ENCODE measurements at regions not wholly inside any gene's neighbourhood (a gene's known extent, or its start where the extent isn't known, plus 50 kb on each side); places are given as distances from the start of the nearest gene placed in this dataset.

DNA sequence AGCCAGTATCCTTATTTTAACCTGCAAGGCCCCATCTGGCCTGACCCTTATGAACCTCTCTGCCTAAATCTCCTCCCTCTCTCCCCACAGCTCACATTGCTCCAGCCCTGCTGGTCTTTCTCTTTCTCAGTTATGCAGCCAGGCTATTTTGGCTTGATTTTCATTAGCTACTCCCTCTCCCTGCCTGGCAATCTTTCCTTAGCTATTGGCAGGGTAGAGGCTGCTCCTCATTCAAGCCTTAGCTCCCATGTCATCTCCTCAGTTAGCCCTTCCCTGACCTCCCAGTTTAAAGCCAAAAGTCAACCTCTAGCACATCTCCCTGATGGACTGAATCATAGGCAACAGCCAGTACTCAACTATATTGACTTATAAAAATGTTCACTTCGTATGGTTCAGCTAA is 214.4 kb upstream of the CELF2 start:
- DNase-seq (ENCODE audit: low spot score): no peak

DNA sequence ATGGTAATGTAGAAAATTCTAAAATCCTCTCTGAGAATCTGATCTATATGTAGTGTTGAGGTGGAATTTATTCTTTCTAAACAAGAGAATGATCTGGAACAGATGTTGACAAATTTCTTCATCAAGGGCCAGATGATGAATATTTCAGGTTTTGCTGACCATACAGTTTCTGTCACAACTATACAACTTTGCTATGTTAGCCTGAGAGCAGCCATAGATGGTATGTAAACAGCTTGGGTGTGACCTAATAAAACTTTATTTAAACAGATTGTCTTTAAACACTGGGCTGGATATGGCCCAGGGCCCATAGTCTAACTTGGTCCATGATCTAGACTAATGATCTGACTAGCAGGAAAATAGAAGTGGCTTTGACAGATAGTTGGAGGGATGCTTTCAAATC is 213.6 kb upstream of the CELF2 start:
- DNase-seq (ENCODE audit: low spot score): no peak

DNA sequence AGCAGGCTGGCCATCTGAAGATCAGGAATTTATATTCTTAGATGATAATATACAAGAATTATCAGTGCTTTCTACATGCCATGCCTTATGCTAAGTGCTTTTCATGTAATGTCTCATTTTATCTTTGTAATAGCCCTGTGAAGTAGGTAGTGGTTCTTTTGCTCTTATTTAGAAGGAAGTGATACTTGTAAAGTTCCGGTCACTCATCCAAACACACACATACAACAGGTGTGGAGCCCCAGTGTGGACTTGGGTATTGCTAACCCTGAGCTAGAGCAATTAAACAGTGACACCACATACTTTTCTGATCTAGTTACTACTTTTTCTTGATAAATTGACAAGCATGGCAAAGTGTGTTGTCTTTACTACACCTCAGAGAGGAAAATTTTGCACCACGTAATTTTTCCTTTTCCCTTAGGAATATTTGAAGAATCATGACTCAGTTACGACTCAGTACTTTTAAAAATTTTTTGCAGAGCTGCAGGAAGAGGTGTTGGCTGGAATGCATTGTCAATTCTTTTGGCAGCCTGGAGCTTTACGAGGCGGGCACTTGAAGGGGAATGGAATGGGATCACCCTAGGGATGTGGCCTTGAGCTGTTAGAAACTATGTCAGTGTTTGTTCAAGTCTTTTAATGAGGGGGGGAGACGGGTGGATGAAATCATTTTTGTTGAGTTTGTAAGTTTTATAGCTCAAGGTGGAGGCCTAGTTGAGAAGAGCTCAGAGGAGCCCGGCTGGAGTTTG is 212.5 kb upstream of the CELF2 start:
- DNase-seq (ENCODE audit: low spot score): no peak

DNA sequence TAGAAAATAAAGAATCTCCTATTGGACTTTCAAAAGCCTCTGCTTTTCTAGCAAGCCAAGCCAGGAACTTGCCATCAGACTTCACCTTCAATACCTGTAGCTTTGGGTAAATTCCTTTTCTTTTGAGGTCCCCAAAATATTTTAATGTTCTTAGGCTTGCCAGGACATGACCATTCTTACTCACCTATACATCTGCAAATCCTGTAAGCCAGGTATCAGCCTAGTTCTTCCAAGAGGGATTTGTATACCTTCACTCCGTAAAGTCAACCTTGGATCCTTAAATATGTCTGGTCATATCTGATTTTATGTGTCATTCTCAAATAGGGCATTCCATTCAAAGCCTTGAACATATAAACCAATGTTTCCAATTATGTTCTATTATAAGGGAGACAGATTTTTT is 210.6 kb upstream of the CELF2 start:
- DNase-seq (ENCODE audit: low spot score): no peak

DNA sequence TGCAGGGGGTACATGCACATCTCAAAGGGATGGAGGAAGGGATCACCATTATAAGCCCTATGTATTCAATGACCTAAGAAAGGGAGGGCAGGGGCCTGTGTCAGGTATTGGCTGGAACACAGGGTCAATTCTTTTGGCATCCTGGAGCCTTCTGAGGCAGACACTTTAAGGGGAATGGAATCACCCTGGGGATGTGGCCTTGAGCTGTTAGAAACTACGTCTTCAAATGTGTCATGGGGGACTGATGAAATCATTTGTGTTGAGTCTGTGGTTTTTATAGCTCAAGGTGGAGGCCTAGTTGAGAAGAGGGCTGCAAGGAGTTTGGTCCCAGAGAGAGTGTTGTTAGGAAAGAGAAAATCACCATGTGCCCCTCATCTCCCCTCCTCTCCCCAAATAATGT is 206.1 kb upstream of the CELF2 start:
- DNase-seq (ENCODE audit: low spot score): no peak

DNA sequence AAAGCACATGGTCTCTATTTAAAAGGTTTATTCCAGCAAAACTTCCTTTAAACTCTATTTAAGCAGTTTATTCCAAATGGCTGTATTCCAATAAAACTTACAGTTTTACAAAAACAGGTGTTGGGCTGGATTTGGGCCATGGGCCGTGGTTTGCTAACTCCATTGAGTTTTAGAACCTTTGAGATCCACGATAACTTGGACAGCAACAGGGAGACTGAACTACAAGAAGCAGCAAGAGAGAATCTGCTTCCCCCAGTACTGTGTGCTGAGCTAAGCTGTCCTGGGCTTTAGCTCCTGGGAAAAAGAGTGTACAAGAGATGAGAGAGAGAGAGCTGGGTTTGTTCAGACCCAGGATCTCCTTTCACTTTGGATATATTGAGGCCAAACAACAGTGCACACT is 204.0 kb upstream of the CELF2 start:
- DNase-seq (ENCODE audit: low spot score): no peak

DNA sequence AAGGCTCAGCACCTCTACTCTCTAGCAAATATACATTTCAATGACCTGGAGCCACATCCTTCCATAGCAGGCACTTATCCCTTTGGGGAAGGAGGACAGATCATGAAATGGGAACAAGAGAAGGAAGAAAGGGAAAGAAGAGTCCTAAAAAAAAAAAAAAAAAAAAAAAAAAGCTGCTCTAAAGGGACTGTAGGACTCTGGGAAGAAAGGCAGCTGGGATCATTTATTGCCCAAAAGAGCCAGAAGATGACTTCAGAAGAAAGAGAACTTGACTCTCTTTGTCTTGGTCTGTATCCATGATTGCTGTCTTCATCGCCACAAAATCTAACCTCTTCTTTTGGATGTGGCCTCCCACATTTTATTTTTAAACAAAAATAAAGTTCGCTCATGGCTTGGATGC is 203.6 kb upstream of the CELF2 start:
- no peak for DNase-seq (ENCODE audit: low spot score)

GRCh38 chr10:10816447-10816846 is 201.2 kb upstream of the CELF2 start:
- no peak for DNase-seq (ENCODE audit: low spot score)

DNA sequence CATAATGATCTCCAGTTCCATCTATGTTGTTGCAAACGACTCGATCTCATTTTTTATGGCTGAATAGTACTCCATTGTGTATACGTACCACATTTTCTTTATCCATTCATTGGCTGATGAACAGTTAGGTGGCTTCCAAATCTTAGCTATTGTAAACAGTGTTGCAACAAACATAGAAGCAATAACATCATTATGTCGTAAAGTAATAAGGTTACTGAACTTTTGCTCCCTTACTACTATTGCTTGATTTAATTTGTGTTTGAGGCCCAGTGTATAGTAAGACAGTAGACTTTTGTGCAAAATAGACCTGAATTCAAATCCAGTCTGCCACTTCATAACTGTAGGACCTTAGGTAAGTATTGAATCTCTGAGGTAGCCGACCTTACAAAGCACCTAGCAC is 200.1 kb upstream of the CELF2 start:
- no peak for DNase-seq (ENCODE audit: low spot score)

DNA sequence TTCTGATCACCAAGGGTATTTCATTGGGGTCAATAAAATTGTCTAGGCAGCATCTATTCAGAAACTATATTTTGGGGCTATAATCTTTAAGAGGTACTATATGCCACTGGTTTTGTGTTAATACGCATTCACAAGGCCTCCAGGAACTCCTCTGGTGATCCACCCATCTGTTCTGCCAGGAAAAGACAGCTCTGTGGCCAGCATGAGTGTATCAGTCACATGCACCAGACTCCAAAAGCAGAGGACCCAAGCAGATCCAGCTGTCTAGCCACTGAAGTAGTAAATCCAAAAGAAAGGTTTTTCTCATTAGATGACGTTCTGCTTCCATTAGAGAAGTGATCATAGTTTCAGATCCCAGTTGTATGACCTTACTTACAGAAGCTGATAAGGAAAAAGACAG is 199.6 kb upstream of the CELF2 start:
- no peak for DNase-seq (ENCODE audit: low spot score)

GRCh38 chr10:10819206-10819856 is 198.3 kb upstream of the CELF2 start:
- no peak for DNase-seq (ENCODE audit: low spot score)

DNA sequence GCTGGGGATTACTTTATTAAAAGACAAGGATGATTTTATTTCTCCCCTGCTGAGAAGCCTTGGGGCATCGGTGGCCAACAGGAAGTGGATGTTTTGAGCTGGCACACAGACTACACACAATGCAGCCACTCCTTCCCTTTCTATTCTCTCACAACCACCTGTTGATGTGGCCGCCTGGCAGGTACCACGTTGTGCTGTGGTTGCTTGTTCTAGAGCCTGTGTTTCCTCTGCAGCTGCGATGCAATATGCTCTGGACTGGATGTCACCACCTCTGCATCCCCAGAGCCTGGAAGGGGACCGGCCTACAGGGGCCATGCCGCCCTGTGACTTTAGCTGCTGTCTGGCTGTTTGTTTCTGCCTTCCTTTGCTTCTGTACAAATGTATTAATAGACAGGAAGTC is 195.7 kb upstream of the CELF2 start:
- DNase-seq (ENCODE audit: low spot score): no peak

- no peak for DNase-seq (ENCODE audit: low spot score)
Observed at GRCh38 chr10:10824591-10825148, 193.0 kb upstream of the CELF2 start.

DNA sequence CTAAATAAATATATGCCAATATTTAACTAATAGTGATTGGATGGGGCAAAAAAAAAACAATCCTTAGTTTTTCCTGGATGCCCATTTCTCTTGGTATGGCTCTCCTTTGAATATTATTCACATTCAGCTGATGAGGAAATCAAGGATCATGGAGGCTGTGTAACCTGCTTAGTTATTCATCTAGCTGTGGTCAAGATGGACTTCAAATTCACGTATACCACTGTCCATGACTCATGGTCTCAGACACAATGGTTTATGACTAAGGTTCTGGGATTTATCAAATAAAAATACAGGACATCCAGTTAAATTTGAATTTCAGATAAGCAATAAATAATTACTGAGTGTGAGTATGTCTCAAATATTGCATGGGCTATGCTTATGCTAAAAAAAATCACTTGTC is 191.5 kb upstream of the CELF2 start:
- no peak for DNase-seq (ENCODE audit: low spot score)

DNA sequence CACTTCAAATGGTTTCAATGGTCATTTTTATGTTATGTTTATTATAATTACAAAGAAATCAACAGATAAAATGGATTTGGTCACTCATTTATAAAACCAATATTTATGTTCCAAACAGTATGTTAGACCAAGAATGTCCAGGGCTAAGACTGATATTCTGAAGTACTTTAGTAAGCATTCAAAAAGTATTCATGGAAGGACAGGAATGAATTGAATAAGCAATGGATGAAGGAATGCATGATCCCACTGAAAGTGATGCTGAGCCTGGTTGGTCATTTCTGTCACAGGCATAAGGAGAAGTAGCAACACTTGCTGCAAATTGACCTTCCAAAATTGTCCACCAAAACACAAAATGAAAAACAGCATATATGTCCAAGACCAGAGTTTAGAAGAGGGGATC is 189.0 kb upstream of the CELF2 start:
- DNase-seq (ENCODE audit: low spot score): no peak

- no peak for DNase-seq (ENCODE audit: low spot score)
Observed at GRCh38 chr10:10829576-10829975, 188.1 kb upstream of the CELF2 start.

GRCh38 chr10:10830293-10830986 is 187.2 kb upstream of the CELF2 start:
- no peak for DNase-seq (ENCODE audit: low spot score)

DNA sequence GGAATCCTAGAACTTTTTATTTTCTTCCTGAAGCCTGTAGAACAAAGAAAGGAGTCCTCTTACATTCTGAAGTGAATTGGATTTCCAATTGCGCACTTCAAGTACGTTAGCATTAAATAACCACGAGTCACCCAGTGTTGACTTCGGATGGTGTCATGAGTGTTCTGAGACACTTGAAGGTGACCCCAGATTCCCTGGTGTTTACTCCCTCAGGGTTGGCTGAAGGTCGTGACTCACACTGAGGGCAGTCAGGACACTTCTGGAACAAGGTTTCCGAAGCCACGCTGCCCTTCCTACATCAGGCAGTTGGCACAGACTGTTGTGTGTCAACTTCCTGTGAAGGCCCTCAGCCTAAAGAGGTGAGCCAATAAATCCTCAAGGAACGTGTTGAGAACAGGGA is 186.6 kb upstream of the CELF2 start:
- DNase-seq (ENCODE audit: low spot score): no peak

DNA sequence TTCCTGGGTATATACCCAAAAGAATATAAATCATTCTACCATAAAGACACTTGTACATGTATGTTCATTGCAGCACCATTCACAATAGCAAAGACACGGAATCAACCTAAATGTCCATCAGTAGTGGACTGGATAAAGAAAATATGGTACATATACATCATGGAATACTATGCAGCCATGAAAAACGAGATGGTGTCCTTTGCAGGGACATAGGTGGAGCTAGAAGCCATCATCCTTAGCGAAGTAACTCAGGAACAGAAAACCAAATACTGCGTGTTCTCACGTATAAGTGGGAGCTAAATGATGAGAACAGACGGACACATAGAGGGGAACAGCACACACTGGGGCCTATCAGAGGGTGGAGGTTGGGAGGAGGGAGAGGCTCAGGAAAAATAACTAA is 183.7 kb upstream of the CELF2 start:
- DNase-seq (ENCODE audit: low spot score): no peak

- DNase-seq (ENCODE audit: low spot score): no peak
Observed at GRCh38 chr10:10844251-10844650, 173.4 kb upstream of the CELF2 start.

DNA sequence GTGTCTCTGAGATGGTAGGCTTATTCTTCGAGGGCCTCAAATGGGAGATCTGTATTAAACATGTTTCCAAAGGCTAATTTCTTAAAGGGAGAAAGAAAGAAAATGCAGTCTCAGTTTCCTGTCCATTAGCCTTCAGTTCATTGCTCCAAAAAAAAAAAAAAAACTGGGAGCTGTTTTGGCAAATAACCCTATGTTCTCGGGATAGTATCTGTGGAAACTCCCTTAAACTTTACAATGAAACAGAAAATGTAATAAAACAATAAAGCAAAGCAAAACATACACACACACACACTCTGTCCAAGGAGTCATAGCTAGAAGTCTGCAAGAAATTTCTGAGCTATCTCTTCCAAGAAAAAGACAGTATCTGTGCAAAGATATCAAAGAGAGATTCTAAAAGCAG is 172.5 kb upstream of the CELF2 start:
- DNase-seq (ENCODE audit: low spot score): no peak

- no peak for DNase-seq (ENCODE audit: low spot score)
Observed at GRCh38 chr10:10845826-10846503, 171.7 kb upstream of the CELF2 start.
